Stimulated activated CD4-positive, alpha-beta T cell treated with anti-CD3 and anti-CD28 coated beads, Interleukin-1b, Interleukin-23, amount 100 ng/mL, for 48 hours (primary cell): ENCODE measurements at regions not wholly inside any gene's neighbourhood (a gene's known extent, or its start where the extent isn't known, plus 50 kb on each side); places are given as distances from the start of the nearest gene placed in this dataset.
A peak's percentile ranks its signal among the peaks of the same experiment; 100 is the strongest.

Experiments used
- DNase-seq: peaks from one replicate; pipeline ENCODE4 v3.0.0-alpha.2; 2020

DNA sequence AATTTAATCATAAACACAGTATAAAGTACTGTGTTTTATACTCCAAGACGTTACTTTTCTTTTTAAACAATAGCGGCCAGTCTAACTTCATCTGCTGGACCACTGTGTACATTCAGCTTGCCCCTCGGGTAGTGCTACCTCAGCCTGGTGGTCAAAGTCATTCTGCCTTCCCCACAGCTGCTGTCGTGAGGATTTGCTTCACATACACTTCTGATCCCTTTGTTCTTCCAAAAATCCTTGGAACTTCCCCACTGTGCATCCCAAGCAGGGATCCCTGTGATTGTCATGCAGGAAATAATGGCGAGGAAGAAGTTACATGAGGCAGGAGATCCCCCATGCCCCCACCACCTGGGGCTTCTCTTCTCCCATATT lies 234.9 kb upstream of the STARD13 start:
- DNase-seq, result no peak

DNA sequence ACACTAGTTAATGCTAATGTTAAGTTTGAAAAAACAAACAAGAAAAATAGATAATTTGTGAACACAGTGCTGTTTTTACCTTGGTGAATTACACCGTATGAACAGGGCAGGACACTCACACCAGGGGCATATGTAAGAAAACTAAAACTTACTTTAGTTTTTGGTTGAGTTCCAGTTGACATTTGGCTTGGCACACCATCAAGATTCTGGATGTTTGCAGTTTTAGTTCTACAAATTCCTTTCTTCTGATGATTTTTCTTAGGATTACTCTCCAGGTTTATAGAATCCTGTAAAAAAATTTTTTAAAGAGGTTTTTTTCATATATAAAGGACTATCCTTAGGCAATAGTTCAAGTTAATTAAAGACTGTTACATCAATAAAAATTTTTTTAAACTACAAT lies 238.5 kb upstream of the STARD13 start:
- no peak for DNase-seq

GRCh38 chr13:33525763-33526162 lies 240.2 kb upstream of the STARD13 start:
- DNase-seq, result no peak

GRCh38 chr13:33526718-33527117 lies 241.2 kb upstream of the STARD13 start:
- no peak for DNase-seq

DNA sequence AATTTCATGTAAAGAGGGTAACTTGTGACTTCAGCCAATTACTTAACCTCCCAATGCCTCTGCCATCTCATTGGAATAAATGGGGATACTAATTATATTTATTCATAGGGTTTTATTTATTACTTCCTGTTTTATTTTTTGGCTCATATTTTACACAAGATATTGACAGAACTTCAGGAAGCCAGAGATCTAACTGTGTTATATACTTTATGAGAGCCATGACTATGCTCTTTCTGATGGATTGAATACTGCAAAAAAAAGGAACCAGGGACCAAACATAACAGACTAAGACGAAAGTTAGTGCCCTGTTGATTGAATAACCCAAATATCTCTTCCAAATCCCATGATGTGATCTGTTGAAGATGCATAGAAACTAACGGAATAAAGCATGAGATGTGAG lies 243.3 kb upstream of the STARD13 start:
- DNase-seq, result no peak

- no peak for DNase-seq
These were observed 245.9 kb upstream of the STARD13 start for GRCh38 chr13:33531484-33531883.

DNA sequence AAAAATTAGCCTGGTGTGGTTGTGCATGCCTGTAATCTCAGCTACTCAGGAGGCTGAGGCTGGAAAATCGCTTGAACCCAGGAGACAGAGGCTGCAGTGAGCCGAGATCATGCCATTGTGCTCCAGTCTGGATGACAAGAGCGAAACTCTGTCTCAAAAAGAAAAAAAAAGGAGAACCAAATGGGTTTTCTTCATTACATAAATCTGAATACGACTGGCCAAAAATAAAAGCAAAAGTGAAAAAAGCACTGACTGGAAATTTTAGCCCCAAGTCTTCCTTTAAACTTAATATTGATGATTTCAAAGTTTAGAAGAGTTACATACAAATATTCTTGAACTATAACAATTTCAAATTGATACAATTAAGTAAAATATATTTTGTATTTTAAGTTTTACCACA lies 249.5 kb upstream of the STARD13 start:
- DNase-seq, result no peak

GRCh38 chr13:33536601-33537000 lies 251.0 kb upstream of the STARD13 start:
- DNase-seq, result no peak

- no peak for DNase-seq
These were observed 251.5 kb upstream of the STARD13 start for GRCh38 chr13:33537026-33537425.

GRCh38 chr13:33537676-33538075 lies 252.1 kb upstream of the STARD13 start:
- no peak for DNase-seq

- no peak for DNase-seq
These were observed 255.9 kb upstream of the STARD13 start for GRCh38 chr13:33541456-33541855.

DNA sequence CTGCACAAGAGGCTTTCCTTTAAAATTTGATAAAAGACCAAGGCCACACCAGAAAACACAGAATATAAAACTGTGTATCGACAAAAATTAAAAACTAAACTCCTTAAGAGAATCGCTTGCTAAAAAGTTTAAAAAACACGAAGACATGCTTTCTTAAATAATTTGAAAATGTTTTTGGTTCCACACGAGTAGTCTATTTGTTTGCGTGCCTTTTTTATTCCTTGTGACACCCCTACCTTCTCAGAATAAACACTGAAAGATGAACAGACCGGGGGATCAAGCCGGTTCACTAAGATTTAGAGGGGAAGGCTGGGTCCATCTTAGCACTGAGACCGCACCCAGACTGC lies 256.4 kb upstream of the STARD13 start:
- no peak for DNase-seq

GRCh38 chr13:33542309-33543088 lies 256.9 kb upstream of the STARD13 start:
- peak; percentile 98 for DNase-seq

DNA sequence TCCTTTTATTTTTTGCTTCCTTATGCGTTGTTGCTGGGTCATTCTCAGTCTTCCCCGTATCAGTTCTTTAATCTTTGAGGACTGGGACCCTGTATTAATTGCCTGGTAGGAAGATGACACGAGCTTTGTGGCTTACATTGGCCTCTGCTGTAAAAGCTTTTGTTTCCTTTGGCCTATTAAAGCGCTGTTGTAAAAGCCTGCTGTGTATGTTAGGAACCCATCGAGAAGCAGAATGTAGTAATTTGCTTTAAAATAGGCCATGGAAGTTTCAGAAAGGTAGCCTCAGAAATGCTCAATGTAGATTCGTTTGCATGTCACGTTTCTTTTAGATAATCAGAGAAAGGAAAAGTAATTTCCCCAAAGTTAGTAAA lies 257.5 kb upstream of the STARD13 start:
- no peak for DNase-seq

- DNase-seq, result no peak
These were observed 258.2 kb upstream of the STARD13 start for GRCh38 chr13:33543631-33544265.

DNA sequence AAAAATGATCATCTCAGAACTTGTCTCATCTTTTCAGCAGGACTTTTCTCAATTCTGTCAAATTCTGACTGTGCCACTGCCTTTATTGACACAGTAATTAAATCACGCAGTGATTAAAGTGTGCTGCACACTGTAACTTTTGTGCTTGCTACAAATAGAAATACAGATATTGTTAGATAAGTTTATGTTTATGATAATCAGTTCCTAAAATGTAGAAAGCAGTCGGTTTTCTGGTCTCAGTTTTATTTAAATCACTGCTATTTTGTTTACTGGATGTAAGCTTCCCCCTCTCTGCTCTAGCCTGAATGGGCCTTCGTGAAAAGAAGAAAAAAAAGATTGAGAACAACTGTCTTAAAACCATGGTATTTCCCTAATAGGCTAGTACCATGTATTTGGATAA lies 258.8 kb upstream of the STARD13 start:
- no peak for DNase-seq

- no peak for DNase-seq
These were observed 259.9 kb upstream of the STARD13 start for GRCh38 chr13:33545492-33545891.

DNA sequence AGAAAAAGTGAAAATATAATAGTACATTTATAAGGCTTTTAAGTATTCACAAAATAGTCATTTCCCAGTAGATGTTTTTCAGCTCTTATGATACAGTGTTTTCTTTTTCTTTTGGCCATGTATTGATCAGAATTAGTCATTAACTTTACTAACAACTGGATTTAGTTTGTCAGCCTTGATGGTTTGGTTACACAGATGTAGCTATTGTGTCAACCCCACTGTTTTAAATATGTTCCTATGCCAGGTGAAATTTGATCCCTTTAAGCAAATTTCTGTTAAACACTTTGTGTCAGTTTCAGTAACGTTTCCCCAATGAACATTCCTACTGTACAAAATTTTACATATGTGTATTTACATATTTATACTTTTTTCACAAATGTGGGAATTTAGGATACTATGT lies 261.5 kb upstream of the STARD13 start:
- DNase-seq, result no peak

DNA sequence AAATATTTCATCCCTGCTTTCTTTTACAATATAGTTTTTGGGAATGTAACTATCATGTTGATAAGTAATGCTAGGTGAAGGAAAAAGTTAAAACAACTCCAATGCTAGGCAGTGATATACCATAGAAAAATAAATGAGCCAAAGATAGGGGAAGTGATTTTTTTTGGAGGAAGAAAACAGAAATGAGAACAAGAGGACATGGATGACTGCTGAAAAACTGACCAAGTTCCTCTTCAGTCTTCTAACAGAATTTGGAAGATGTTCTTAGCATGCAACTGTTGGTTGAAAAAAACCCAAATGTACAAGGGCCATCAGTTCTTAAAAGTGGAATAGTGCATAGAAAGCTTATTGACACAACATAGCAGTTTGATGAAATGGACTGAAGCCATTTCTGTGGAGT lies 262.5 kb upstream of the STARD13 start:
- DNase-seq, result no peak

GRCh38 chr13:33550276-33550675 lies 264.7 kb upstream of the STARD13 start:
- no peak for DNase-seq

DNA sequence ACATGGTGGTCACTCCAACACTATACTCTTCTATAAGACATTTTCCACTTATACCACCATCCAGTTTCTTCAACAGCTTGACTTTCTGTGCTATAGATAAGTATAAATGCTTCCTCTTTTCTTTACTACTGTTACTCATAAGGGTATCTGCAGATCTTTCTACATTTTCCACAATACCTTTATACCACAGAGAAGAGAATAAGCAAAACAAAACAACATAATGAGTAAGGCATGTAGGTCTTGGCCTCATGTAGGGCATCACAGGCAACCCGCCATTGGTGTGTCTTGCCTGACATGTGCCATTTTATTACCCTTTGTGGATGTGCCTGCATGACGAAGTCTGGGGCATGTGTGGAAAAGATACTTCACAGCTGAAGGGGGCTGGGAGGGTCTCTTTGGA lies 265.3 kb upstream of the STARD13 start:
- no peak for DNase-seq

DNA sequence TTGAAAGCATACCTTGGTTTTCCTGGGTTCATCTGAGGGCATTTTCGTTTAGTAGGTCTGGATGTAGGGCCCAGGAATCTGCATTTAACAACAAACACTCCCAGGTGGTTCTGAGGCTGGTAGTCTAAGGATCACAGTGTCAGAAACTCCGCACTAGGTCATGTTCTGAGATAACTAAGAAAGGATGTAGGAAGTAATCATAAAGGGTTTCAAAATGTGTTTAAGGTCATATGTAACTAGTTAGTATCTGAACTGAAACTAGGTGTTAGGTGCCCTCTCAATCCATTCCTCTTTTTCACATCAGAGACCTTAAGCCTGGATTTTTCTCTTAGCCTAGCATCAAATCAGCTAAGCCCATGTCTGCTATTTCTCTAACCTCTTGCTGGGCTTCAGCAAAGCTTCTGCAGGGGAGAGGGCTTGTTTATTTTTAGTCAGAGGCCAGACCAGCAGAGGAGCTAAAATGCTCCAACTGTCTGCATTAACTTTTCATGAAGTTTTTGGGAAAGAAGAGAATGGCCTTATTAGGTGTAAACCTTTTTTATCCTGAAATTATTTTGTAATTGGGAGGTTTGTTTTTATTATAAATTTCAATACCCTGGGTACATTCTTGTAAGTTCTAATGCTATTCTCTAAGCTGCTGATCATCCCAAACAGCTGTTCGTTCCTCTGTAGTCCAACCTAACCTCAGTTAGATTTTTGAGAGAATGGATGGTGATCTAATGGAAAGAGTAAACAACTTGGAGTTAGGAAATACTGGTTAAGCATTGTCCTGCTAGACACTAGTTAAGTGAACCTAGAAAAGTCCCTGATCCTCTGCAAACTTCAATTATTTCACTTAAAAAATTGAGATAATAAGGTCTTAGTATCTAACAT lies 262.8 kb upstream of the RFC3 start:
- no peak for DNase-seq

DNA sequence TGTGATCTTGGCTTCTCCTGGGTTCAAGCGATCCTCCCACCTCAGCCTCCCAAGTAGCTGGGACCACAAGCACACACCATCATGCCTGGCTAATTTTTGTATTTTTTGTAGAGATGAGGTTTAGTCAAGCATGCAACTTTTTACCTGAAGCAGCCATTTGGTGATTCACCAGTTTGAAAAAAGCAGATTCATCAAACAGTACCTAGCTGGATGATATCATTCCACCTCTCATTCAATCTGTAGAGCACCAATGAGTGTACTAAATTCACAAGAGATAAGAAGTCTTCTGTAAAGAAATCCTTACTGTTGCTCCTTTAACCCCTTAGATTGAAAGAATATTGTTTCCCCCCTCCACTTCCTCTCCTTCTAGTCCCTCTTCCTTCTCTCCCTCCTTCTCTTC lies 261.1 kb upstream of the RFC3 start:
- DNase-seq, result no peak

- DNase-seq, result no peak
These were observed 257.2 kb upstream of the RFC3 start for GRCh38 chr13:33560726-33561125.
